B cell (primary cell): ENCODE measurements at regions not wholly inside any gene's neighbourhood (a gene's known extent, or its start where the extent isn't known, plus 50 kb on each side); places are given as distances from the start of the nearest gene placed in this dataset.

Experiments
- ATAC-seq: fragments of 200-7000 bp; cut with Tn5 transposase; one replicate; pipeline ENCODE4 v1.10.0; 2021; ENCODE audit warnings: low read depth, mild to moderate bottlenecking, moderate number of reproducible peaks, moderate library complexity
- CTCF ChIA-PET: fragments of 350-600 bp; sonication (Branson Sonifier 250); formaldehyde crosslinking; loops from one replicate; lab custom pipeline; 2021; ENCODE audit warnings: antibody characterized with exemption, inconsistent platforms; lab: Charles Lee
- POLR2A ChIA-PET: fragments of 350-600 bp; sonication (Branson Sonifier 250); formaldehyde crosslinking; loops from one replicate; lab custom pipeline; 2021; ENCODE audit warnings: antibody characterized with exemption; lab: Charles Lee
- DNase-seq: peaks from one replicate; pipeline ENCODE4 v3.0.0; 2013
- H2AFZ ChIP-seq: 2 replicates; pipeline ENCODE4 v1.6.1; 2012; ENCODE audit warnings: mild to moderate bottlenecking, low read depth, low read length; ENCODE audit not compliant: insufficient read depth, poor library complexity, severe bottlenecking
- H3K27ac ChIP-seq, 2 donors: 1 replicate in 1 of 2; 2 replicates in 1 of 2; pipeline ENCODE4 v1.5.1; 2012 to 2013; ENCODE audit warnings: low read length in 2 of 2, mild to moderate bottlenecking in 2 of 2, moderate library complexity in 1 of 2
- H3K27me3 ChIP-seq, 4 experiments: fragments of 200-600 bp in 1 of 4; sonication (generic) in 1 of 4; replicated peaks in 1 of 4; 1 replicate in 2 of 4; 2 replicates in 2 of 4; pipeline versions ENCODE4 v1.6.1 to v1.7.0; 2013 to 2016; ENCODE audit warnings: low read length in 3 of 4, mild to moderate bottlenecking in 2 of 4, mixed read lengths in 1 of 4, moderate library complexity in 1 of 4; ENCODE audit not compliant: insufficient read depth in 4 of 4, control insufficient read depth in 3 of 4; ENCODE audit errors: control extremely low read depth in 1 of 4
- H3K36me3 ChIP-seq, 2 experiments: replicated peaks in 1 of 2; 1 replicate in 1 of 2; 2 replicates in 1 of 2; pipeline versions ENCODE4 v1.6.1 to v1.7.1; 2013; ENCODE audit warnings: low read length in 1 of 2; ENCODE audit not compliant: insufficient read depth in 2 of 2, control insufficient read depth in 1 of 2; ENCODE audit errors: control extremely low read depth in 1 of 2, extremely low read depth in 1 of 2
- H3K4me1 ChIP-seq, 2 donors: fragments of 200-600 bp in 1 of 2; sonication (generic) in 1 of 2; 1 replicate in 1 of 2; 2 replicates in 1 of 2; pipeline versions ENCODE4 v1.5.1 to v1.6.1; 2013 to 2017; ENCODE audit warnings: low read length in 2 of 2; ENCODE audit not compliant: control insufficient read depth in 2 of 2, insufficient read depth in 2 of 2
- H3K4me2 ChIP-seq: replicated peaks from 2 replicates; pipeline ENCODE3; 2012; ENCODE audit warnings: mild to moderate bottlenecking, low read depth, low read length; ENCODE audit not compliant: poor library complexity, severe bottlenecking
- H3K4me3 ChIP-seq, 5 experiments: fragments of 200-600 bp in 1 of 5; sonication (generic) in 1 of 5; 1 replicate in 3 of 5; 2 replicates in 2 of 5; pipeline versions ENCODE4 v1.5.1 to v1.7.0; 2011 to 2016; ENCODE audit warnings: low read length in 4 of 5, mild to moderate bottlenecking in 4 of 5, low read depth in 2 of 5, control low read depth in 1 of 5, moderate library complexity in 1 of 5; ENCODE audit not compliant: insufficient read depth in 1 of 5; ENCODE audit errors: control extremely low read depth in 1 of 5, extremely low read depth in 1 of 5
- H3K79me2 ChIP-seq: fragments of 200-600 bp; sonication (generic); one replicate; pipeline ENCODE4 v1.6.0; 2016; ENCODE audit warnings: low read length; ENCODE audit not compliant: control insufficient read depth, insufficient read depth
- H3K9ac ChIP-seq: fragments of 200-600 bp; sonication (generic); 2 replicates; pipeline ENCODE4 v1.6.1; 2017; ENCODE audit warnings: mild to moderate bottlenecking, low read length, moderate library complexity
- H3K9me3 ChIP-seq, 3 donors: one replicate each; pipeline versions ENCODE4 v1.6.1 to v1.7.1; 2013; ENCODE audit warnings: low read length in 2 of 3; ENCODE audit not compliant: control insufficient read depth in 2 of 3, insufficient read depth in 1 of 3; ENCODE audit errors: control extremely low read depth in 1 of 3
- H4K20me1 ChIP-seq: 2 replicates; pipeline ENCODE4 v1.6.0; 2012; ENCODE audit warnings: mild to moderate bottlenecking, low read length; ENCODE audit not compliant: insufficient read depth, control insufficient read depth, poor library complexity, severe bottlenecking
- H3K27ac Mint-ChIP-seq: one replicate; pipeline ENCODE4 v1.8.0; 2021; ENCODE audit warnings: mixed read lengths
- H3K27me3 Mint-ChIP-seq: one replicate; pipeline ENCODE4 v1.8.0; 2021; ENCODE audit warnings: mixed read lengths
- H3K4me1 Mint-ChIP-seq: one replicate; pipeline ENCODE4 v1.8.0; 2021; ENCODE audit warnings: mixed read lengths
- H3K4me3 Mint-ChIP-seq: one replicate; pipeline ENCODE4 v1.8.0; 2021; ENCODE audit warnings: mixed read lengths
- H3K9me3 Mint-ChIP-seq: one replicate; pipeline ENCODE4 v1.8.0; 2022; ENCODE audit warnings: mixed read lengths; ENCODE audit not compliant: insufficient read depth
- CTCF ChIP-seq: fragments of 200-600 bp; IDR thresholded peaks from one replicate; pipeline ENCODE4 v1.8.0; 2022; ENCODE audit warnings: antibody characterized with exemption, mild to moderate bottlenecking
- EZH2 ChIP-seq: IDR thresholded peaks from 2 replicates; pipeline ENCODE4 v1.6.1; 2012; ENCODE audit warnings: borderline replicate concordance, low read depth, mild to moderate bottlenecking, moderate library complexity, low read length; ENCODE audit not compliant: insufficient read depth, poor library complexity, severe bottlenecking
- WGBS: methylation state at CpG from one replicate; pipeline ENCODE4 v1.1.5; 2013; ENCODE audit warnings: missing lambda C conversion rate; ENCODE audit not compliant: insufficient coverage; 5-methylcytosine and 5-hydroxymethylcytosine counted together
- intact Hi-C: fragments of 100-400 bp; cut with micrococcal nuclease; formaldehyde crosslinking; loops from one replicate; pipeline ENCODE4 v1.10.0; 2022

GRCh38 chr14:30017370-30017993, 89.8 kb upstream of the PRKD1 start:
- ChIA-PET CTCF (no interaction called here), POLR2A (no interaction called here)
- H3K4me3 Mint-ChIP-seq, result no peak overlapping the region
- TF ChIP-seq CTCF (no peak), EZH2 (no peak)
- H3K27me3 ChIP-seq, result no peaks in the 10 kb centered on the region
- ATAC-seq (no peak), DNase-seq (no peak)
- H3K4me1 ChIP-seq, result no peaks in the 10 kb centered on the region
- intact Hi-C loops, result no loop called here
- H3K36me3 ChIP-seq, result no peaks in the 10 kb centered on the region
- no peak overlapping the region for H3K4me3 ChIP-seq
- H4K20me1 ChIP-seq, result no peaks in the 10 kb centered on the region
- H3K27me3 Mint-ChIP-seq, result no peaks in the 10 kb centered on the region
- no peaks in the 10 kb centered on the region for H3K9me3 ChIP-seq
- H3K27ac Mint-ChIP-seq, result no peak overlapping the region
- H3K79me2 ChIP-seq, result no peaks in the 10 kb centered on the region
- WGBS, result 61% methylated on average over 2 of the region's 2 CpGs
- H2AFZ ChIP-seq, result no peak overlapping the region
- H3K9ac ChIP-seq, result no peak overlapping the region
- no peak overlapping the region for H3K27ac ChIP-seq
- H3K4me2 ChIP-seq, result no peak overlapping the region
- H3K4me1 Mint-ChIP-seq, result no peaks in the 10 kb centered on the region
- H3K9me3 Mint-ChIP-seq, result no peaks in the 10 kb centered on the region

GRCh38 chr14:30020271-30020670, 92.6 kb upstream of the PRKD1 start:
- no peaks in the 10 kb centered on the region for H3K27me3 Mint-ChIP-seq
- Histone ChIP-seq H3K4me3 (no peak overlapping the region), H3K27me3 (no peaks in the 10 kb centered on the region), H4K20me1 (no peaks in the 10 kb centered on the region), H3K4me2 (no peak overlapping the region), H3K9me3 (no peaks in the 10 kb centered on the region), H3K36me3 (no peaks in the 10 kb centered on the region), H3K9ac (no peak overlapping the region), H3K79me2 (no peaks in the 10 kb centered on the region), H3K4me1 (no peaks in the 10 kb centered on the region), H3K27ac (no peak overlapping the region), H2AFZ (no peak overlapping the region)
- WGBS, result no CpG with 5 or more reads among the region's 2 CpGs
- CTCF ChIA-PET, result no interaction called here
- no peaks in the 10 kb centered on the region for H3K4me1 Mint-ChIP-seq
- no peak for TF ChIP-seq EZH2
- no peak for TF ChIP-seq CTCF
- no peak overlapping the region for H3K27ac Mint-ChIP-seq
- H3K4me3 Mint-ChIP-seq, result no peak overlapping the region
- POLR2A ChIA-PET, result no interaction called here
- no peaks in the 10 kb centered on the region for H3K9me3 Mint-ChIP-seq
- intact Hi-C loops, result no loop called here
- DNase-seq, result no peak
- no peak for ATAC-seq
